Vagina (tissue), 2 donors: ENCODE measurements at regions not wholly inside any gene's neighbourhood (a gene's known extent, or its start where the extent isn't known, plus 50 kb on each side); places are given as distances from the start of the nearest gene placed in this dataset.
"Not testable (repeated sequence)": the region's sequence is repeated elsewhere in the genome, so short reads cannot be mapped to it uniquely, and the experiment has no call there.

Experiments
- DNase-seq, 2 donors: peaks; one replicate each; pipeline ENCODE4 v3.0.0-alpha.2; 2017; ENCODE audit errors: extremely low spot score in 2 of 2
- H3K27ac ChIP-seq: fragments of 200-600 bp; sonication (generic); one replicate; pipeline ENCODE4 v1.5.1; 2019
- H3K27me3 ChIP-seq: fragments of 200-600 bp; sonication (generic); one replicate; pipeline ENCODE4 v1.5.1; 2019
- H3K36me3 ChIP-seq, 2 donors: fragments of 200-600 bp; sonication (generic); one replicate each; pipeline ENCODE4 v1.5.1; 2017 to 2019
- H3K4me1 ChIP-seq: fragments of 200-600 bp; sonication (generic); one replicate; pipeline ENCODE4 v1.5.1; 2019
- H3K4me3 ChIP-seq, 2 donors: fragments of 200-600 bp; sonication (generic); 1 replicate in 1 of 2; 2 replicates in 1 of 2; pipeline ENCODE4 v1.5.1; 2016 to 2019
- H3K9me3 ChIP-seq: fragments of 200-600 bp; sonication (generic); one replicate; pipeline ENCODE4 v1.5.1; 2019
- POLR2A ChIP-seq, 2 donors: fragments of 450-650 bp; IDR thresholded peaks; one replicate each; pipeline ENCODE4 v1.6.1; 2017; ENCODE audit warnings: antibody characterized with exemption in 2 of 2, mild to moderate bottlenecking in 2 of 2, moderate library complexity in 2 of 2
- POLR2AphosphoS5 ChIP-seq, 2 donors: sonication (generic); formaldehyde crosslinking; IDR thresholded peaks; one replicate each; pipeline ENCODE4 v1.9.0; 2017; ENCODE audit warnings: antibody characterized with exemption in 2 of 2, mild to moderate bottlenecking in 2 of 2, low read depth in 1 of 2; ENCODE audit not compliant: insufficient read depth in 1 of 2
- intact Hi-C: fragments of 100-400 bp; cut with DNase I; formaldehyde crosslinking; loops from one replicate; pipeline ENCODE4 v1.15.1; 2023
- TF ChIP-seq, protein P1 (sequence below), 3 experiments: fragments of 450-650 bp in 2 of 3; fragments of 200-600 bp in 1 of 3; sonication (generic) in 1 of 3; IDR thresholded peaks; one replicate each; pipeline ENCODE4 v1.5.1; 2017 to 2019; ENCODE audit warnings: antibody characterized with exemption in 3 of 3, mild to moderate bottlenecking in 2 of 3, moderate library complexity in 2 of 3

DNA sequence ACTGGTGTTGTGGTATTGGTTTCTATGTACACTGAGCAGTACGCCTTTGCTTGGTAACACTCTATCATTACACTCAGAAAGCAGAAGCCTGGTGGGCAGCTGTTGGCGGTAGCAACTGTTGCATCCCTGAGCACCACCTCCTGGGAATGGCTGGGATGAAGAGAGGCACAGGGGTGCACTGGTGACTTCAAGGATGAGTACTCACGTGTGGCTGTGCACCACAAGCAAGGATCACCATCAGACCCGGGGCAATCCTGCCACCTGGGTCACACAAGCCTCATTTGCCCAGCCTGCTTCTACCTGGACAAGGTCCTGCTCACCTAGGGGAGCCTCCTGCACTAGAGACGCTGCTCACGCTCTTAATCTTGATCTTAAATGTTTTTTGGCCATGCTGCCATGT lies 336.4 kb downstream of the SI start:
- Histone ChIP-seq H3K9me3 (no peaks in the 10 kb centered on the region), H3K4me1 (no peaks in the 10 kb centered on the region), H3K27me3 (no peaks in the 10 kb centered on the region), H3K4me3 (no peak overlapping the region), H3K27ac (no peak overlapping the region), H3K36me3 (no peaks in the 10 kb centered on the region)
- intact Hi-C loops: no loop called here
- TF ChIP-seq POLR2A (IDR thresholded peaks at IDR 0.05) (no peak), POLR2AphosphoS5 (IDR thresholded peaks at IDR 0.05; ENCODE audit: insufficient read depth in 1 of 2, low read depth in 1 of 2) (no peak)
- TF ChIP-seq, protein P1, sequence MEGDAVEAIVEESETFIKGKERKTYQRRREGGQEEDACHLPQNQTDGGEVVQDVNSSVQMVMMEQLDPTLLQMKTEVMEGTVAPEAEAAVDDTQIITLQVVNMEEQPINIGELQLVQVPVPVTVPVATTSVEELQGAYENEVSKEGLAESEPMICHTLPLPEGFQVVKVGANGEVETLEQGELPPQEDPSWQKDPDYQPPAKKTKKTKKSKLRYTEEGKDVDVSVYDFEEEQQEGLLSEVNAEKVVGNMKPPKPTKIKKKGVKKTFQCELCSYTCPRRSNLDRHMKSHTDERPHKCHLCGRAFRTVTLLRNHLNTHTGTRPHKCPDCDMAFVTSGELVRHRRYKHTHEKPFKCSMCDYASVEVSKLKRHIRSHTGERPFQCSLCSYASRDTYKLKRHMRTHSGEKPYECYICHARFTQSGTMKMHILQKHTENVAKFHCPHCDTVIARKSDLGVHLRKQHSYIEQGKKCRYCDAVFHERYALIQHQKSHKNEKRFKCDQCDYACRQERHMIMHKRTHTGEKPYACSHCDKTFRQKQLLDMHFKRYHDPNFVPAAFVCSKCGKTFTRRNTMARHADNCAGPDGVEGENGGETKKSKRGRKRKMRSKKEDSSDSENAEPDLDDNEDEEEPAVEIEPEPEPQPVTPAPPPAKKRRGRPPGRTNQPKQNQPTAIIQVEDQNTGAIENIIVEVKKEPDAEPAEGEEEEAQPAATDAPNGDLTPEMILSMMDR (IDR thresholded peaks at IDR 0.05): no peak
- DNase-seq: no peak

DNA sequence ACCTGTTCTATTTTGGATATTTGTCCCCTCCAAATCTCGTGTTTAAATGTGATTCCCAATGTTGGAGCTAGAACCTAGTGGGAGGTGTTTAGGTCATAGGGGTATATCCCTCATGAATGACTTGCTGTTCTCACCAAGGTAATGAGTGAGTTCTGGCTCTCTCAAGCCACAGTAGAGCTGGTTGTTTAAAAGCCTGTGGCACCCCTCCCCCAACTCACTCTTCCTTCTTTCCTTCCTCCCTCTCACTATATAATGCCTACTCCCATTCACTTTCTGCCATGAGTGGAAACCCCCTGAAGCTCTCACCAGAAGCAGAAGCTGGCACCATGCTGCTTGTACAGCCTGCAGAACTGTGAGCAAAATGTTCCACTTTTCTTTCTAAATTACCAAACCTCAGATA lies 341.1 kb downstream of the SI start:
- no peaks in the 10 kb centered on the region for H3K36me3 ChIP-seq
- TF ChIP-seq, protein P1 (IDR thresholded peaks at IDR 0.05): no peak
- TF ChIP-seq POLR2A (IDR thresholded peaks at IDR 0.05): no peak
- no peak for TF ChIP-seq POLR2AphosphoS5 (IDR thresholded peaks at IDR 0.05; ENCODE audit: insufficient read depth in 1 of 2, low read depth in 1 of 2)
- H3K27me3 ChIP-seq: no peaks in the 10 kb centered on the region
- no peak overlapping the region for H3K4me3 ChIP-seq
- DNase-seq: no peak
- no peak overlapping the region for H3K27ac ChIP-seq
- intact Hi-C loops: no loop called here
- no peaks in the 10 kb centered on the region for H3K9me3 ChIP-seq
- no peaks in the 10 kb centered on the region for H3K4me1 ChIP-seq

DNA sequence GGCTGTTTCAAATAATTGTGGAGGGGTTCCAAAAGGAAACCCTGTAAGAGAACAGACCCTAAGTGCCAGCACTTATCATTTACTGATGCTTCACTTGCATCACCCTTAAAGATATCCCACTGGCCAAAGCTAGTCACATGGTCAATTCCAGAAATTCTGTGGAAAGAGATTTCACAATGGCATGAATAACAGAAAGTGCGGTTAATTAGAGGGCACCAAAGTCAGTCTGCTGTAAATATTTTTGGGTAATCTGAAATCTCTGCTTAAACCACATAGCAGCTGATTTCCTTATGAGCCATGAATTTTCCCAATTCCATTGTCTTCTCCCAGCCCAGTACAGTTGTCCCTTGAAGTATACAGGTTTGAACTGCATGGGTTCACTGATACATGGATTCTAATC lies 346.1 kb downstream of the SI start:
- intact Hi-C loops: no loop called here
- Histone ChIP-seq H3K4me3 (no peak overlapping the region), H3K4me1 (no peaks in the 10 kb centered on the region), H3K27ac (no peak overlapping the region), H3K27me3 (no peaks in the 10 kb centered on the region), H3K36me3 (no peaks in the 10 kb centered on the region), H3K9me3 (no peaks in the 10 kb centered on the region)
- no peak for TF ChIP-seq POLR2A (IDR thresholded peaks at IDR 0.05)
- no peak for TF ChIP-seq POLR2AphosphoS5 (IDR thresholded peaks at IDR 0.05; ENCODE audit: insufficient read depth in 1 of 2, low read depth in 1 of 2)
- TF ChIP-seq, protein P1 (IDR thresholded peaks at IDR 0.05): no peak
- DNase-seq: no peak

DNA sequence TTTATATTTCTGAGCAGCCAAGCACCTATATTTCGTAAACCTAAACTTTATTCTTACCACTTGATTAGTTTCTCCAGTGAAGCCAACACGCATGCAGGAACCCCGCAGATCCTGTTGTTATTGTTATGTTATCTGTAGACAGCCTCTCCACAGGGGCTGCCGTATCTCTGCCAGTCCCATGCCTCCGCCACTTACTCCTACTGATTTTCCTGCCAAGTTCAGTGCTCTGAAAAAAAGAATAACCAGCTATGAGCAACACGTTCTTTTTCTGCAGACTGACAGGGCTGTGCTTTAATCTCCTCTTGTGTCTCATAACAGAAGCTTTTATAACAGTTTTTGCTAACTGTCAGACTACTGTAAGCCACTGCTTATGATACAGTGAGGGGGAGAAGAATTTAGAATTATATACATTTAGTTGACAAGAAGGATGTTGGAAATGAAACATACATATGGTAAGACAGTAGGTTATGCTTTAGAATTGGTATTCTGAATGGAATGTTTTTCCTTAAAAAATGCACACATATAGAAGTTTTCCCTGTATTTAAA lies 347.4 kb downstream of the SI start:
- no peaks in the 10 kb centered on the region for H3K9me3 ChIP-seq
- no peaks in the 10 kb centered on the region for H3K36me3 ChIP-seq
- TF ChIP-seq POLR2AphosphoS5 (IDR thresholded peaks at IDR 0.05; ENCODE audit: insufficient read depth in 1 of 2, low read depth in 1 of 2) (no peak), POLR2A (IDR thresholded peaks at IDR 0.05) (no peak)
- DNase-seq: no peak
- no peaks in the 10 kb centered on the region for H3K4me1 ChIP-seq
- no peaks in the 10 kb centered on the region for H3K27me3 ChIP-seq
- H3K4me3 ChIP-seq: no peak overlapping the region
- intact Hi-C loops: no loop called here
- no peak overlapping the region for H3K27ac ChIP-seq

DNA sequence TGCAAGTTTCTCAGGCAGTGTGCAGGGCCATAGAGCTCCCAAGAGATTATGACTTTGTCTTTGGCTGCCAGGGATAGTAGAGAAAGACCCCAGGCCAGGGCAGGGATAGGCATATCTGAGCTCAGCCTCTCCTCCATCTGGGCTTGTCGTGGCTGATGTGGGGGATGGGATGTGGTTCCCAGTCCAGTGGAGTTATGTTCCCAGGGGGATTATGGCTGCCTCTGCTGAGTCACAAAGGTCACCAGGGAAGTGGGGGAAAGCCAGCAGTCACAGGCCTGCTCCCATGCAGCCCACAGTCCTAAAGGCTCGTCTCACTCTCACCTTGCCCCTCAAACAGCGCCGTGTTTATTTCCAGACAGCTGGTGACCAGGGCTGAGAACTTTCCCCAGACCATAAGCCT lies 354.9 kb downstream of the SI start:
- no peaks in the 10 kb centered on the region for H3K9me3 ChIP-seq
- no peak overlapping the region for H3K4me3 ChIP-seq
- H3K4me1 ChIP-seq: no peaks in the 10 kb centered on the region
- TF ChIP-seq POLR2AphosphoS5 (IDR thresholded peaks at IDR 0.05; ENCODE audit: insufficient read depth in 1 of 2, low read depth in 1 of 2): no peak
- TF ChIP-seq, protein P1 (IDR thresholded peaks at IDR 0.05): no peak
- TF ChIP-seq POLR2A (IDR thresholded peaks at IDR 0.05): no peak
- H3K36me3 ChIP-seq: no peaks in the 10 kb centered on the region
- no peak overlapping the region for H3K27ac ChIP-seq
- DNase-seq: no peak
- intact Hi-C loops: no loop called here
- no peaks in the 10 kb centered on the region for H3K27me3 ChIP-seq

DNA sequence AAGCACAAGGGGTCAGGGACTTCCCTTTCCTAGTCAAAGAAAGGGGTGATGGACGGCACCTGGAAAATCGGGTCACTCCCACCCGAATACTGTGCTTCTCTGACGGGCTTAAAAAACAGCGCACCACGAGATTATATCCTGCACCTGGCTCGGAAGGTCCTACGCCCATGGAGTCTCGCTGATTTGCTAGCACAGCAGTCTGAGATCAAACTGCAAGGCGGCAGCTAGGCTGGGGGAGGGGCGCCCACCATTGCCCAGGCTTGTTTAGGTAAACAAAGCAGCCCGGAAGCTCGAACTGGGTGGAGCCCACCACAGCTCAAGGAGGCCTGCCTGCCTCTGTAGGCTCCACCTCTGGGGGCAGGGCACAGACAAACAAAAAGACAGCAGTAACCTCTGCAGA lies 375.5 kb downstream of the SI start:
- H3K4me3 ChIP-seq, intact Hi-C loops, DNase-seq, H3K27ac ChIP-seq, H3K27me3 ChIP-seq, H3K9me3 ChIP-seq, H3K36me3 ChIP-seq, H3K4me1 ChIP-seq: not testable (repeated sequence)
